Vagina (tissue), 2 donors: ENCODE measurements at regions not wholly inside any gene's neighbourhood (a gene's known extent, or its start where the extent isn't known, plus 50 kb on each side); places are given as distances from the start of the nearest gene placed in this dataset.

Experiments used
- CTCF ChIP-seq, 3 experiments: fragments of 450-650 bp in 2 of 3; fragments of 200-600 bp in 1 of 3; sonication (generic) in 1 of 3; IDR thresholded peaks; one replicate each; pipeline ENCODE4 v1.5.1; 2017 to 2019; ENCODE audit warnings: antibody characterized with exemption in 3 of 3, mild to moderate bottlenecking in 2 of 3, moderate library complexity in 2 of 3
- POLR2AphosphoS5 ChIP-seq, 2 donors: sonication (generic); formaldehyde crosslinking; IDR thresholded peaks; one replicate each; pipeline ENCODE4 v1.9.0; 2017; ENCODE audit warnings: antibody characterized with exemption in 2 of 2, mild to moderate bottlenecking in 2 of 2, low read depth in 1 of 2; ENCODE audit not compliant: insufficient read depth in 1 of 2

GRCh38 chr12:58988643-58989344, 68.5 kb upstream of the LRIG3 start:
- TF ChIP-seq POLR2AphosphoS5 (IDR thresholded peaks at IDR 0.05; ENCODE audit: insufficient read depth in 1 of 2, low read depth in 1 of 2) (no peak), CTCF (IDR thresholded peaks at IDR 0.05) (no peak)
